ENCODE measurements at regions not wholly inside any gene's neighbourhood (a gene's known extent, or its start where the extent isn't known, plus 50 kb on each side); places are given as distances from the start of the nearest gene placed in this dataset.

- ATAC-seq (no peak), DNase-seq (no peak)
- intact Hi-C loops (cut with DNase I): no loop called here
- Histone ChIP-seq H3K27ac (ENCODE audit: low read length) (no peak overlapping the region), H3K4me3 (ENCODE audit: low read length) (no peak overlapping the region), H3K9me3 (ENCODE audit: control insufficient read depth, low read length) (no peaks in the 10 kb centered on the region), H3K27me3 (ENCODE audit: control insufficient read depth, insufficient read depth) (no peaks in the 10 kb centered on the region), H3K4me1 (ENCODE audit: control insufficient read depth, insufficient read depth, low read length) (no peaks in the 10 kb centered on the region)
- WGBS: 37% methylated on average over 4 of the region's 4 CpGs
Measured at GRCh38 chr14:59067127-59067894, 121.2 kb upstream of the DAAM1 start.

- no peak for DNase-seq
- WGBS: 72% methylated on average over 9 of the region's 9 CpGs
- no peak for ATAC-seq
- H3K27ac ChIP-seq (ENCODE audit: low read length): no peak overlapping the region
- H3K4me1 ChIP-seq (ENCODE audit: control insufficient read depth, insufficient read depth, low read length): no peaks in the 10 kb centered on the region
- H3K4me3 ChIP-seq (ENCODE audit: low read length): no peak overlapping the region
- intact Hi-C loops (cut with DNase I): no loop called here
- no peaks in the 10 kb centered on the region for H3K27me3 ChIP-seq (ENCODE audit: control insufficient read depth, insufficient read depth)
- H3K9me3 ChIP-seq (ENCODE audit: control insufficient read depth, low read length): no peaks in the 10 kb centered on the region
Measured at GRCh38 chr14:59069163-59069854, 119.2 kb upstream of the DAAM1 start.

GRCh38 chr14:59075506-59075905, 113.0 kb upstream of the DAAM1 start:
- H3K27ac ChIP-seq (ENCODE audit: low read length): no peak overlapping the region
- no peak for ATAC-seq
- intact Hi-C loops (cut with DNase I): no loop called here
- H3K27me3 ChIP-seq (ENCODE audit: control insufficient read depth, insufficient read depth): no peaks in the 10 kb centered on the region
- H3K4me3 ChIP-seq (ENCODE audit: low read length): no peak overlapping the region
- DNase-seq: no peak
- 89% methylated on average over 2 of the region's 2 CpGs for WGBS
- H3K9me3 ChIP-seq (ENCODE audit: control insufficient read depth, low read length): no peaks in the 10 kb centered on the region
- H3K4me1 ChIP-seq (ENCODE audit: control insufficient read depth, insufficient read depth, low read length): no peaks in the 10 kb centered on the region

GRCh38 chr14:59081720-59082119, 106.7 kb upstream of the DAAM1 start:
- no peak for DNase-seq
- H3K27ac ChIP-seq (ENCODE audit: low read length): no peak overlapping the region
- no peaks in the 10 kb centered on the region for H3K27me3 ChIP-seq (ENCODE audit: control insufficient read depth, insufficient read depth)
- no peaks in the 10 kb centered on the region for H3K4me1 ChIP-seq (ENCODE audit: control insufficient read depth, insufficient read depth, low read length)
- intact Hi-C loops (cut with DNase I): no loop called here
- ATAC-seq: no peak
- no peaks in the 10 kb centered on the region for H3K9me3 ChIP-seq (ENCODE audit: control insufficient read depth, low read length)
- H3K4me3 ChIP-seq (ENCODE audit: low read length): no peak overlapping the region

GRCh38 chr14:59085207-59085739, 103.2 kb upstream of the DAAM1 start:
- 98% methylated on average over 2 of the region's 2 CpGs for WGBS

GRCh38 chr14:59086241-59086882, 102.1 kb upstream of the DAAM1 start:
- no peak overlapping the region for H3K27ac ChIP-seq (ENCODE audit: low read length)
- no peak overlapping the region for H3K4me3 ChIP-seq (ENCODE audit: low read length)
- H3K27me3 ChIP-seq (ENCODE audit: control insufficient read depth, insufficient read depth): no peaks in the 10 kb centered on the region
- H3K4me1 ChIP-seq (ENCODE audit: control insufficient read depth, insufficient read depth, low read length): no peaks in the 10 kb centered on the region
- no peak for ATAC-seq
- 52% methylated on average over 5 of the region's 5 CpGs for WGBS
- DNase-seq: no peak
- intact Hi-C loops (cut with DNase I): no loop called here
- no peaks in the 10 kb centered on the region for H3K9me3 ChIP-seq (ENCODE audit: control insufficient read depth, low read length)

More at GRCh38 chr14:59085207-59085739, 103.2 kb upstream of the DAAM1 start:
- intact Hi-C loops (cut with DNase I): no loop called here
- Histone ChIP-seq H3K4me1 (ENCODE audit: control insufficient read depth, insufficient read depth, low read length) (no peaks in the 10 kb centered on the region), H3K9me3 (ENCODE audit: control insufficient read depth, low read length) (no peaks in the 10 kb centered on the region), H3K27ac (ENCODE audit: low read length) (no peak overlapping the region), H3K4me3 (ENCODE audit: low read length) (no peak overlapping the region), H3K27me3 (ENCODE audit: control insufficient read depth, insufficient read depth) (no peaks in the 10 kb centered on the region)
- DNase-seq (no peak), ATAC-seq (no peak)

GRCh38 chr14:59087240-59087639, 101.2 kb upstream of the DAAM1 start:
- H3K4me1 ChIP-seq (ENCODE audit: control insufficient read depth, insufficient read depth, low read length): no peaks in the 10 kb centered on the region
- DNase-seq: no peak
- intact Hi-C loops (cut with DNase I): no loop called here
- WGBS: 97% methylated on average over 3 of the region's 3 CpGs
- H3K27ac ChIP-seq (ENCODE audit: low read length): no peak overlapping the region
- no peaks in the 10 kb centered on the region for H3K9me3 ChIP-seq (ENCODE audit: control insufficient read depth, low read length)
- H3K27me3 ChIP-seq (ENCODE audit: control insufficient read depth, insufficient read depth): no peaks in the 10 kb centered on the region
- ATAC-seq: no peak
- no peak overlapping the region for H3K4me3 ChIP-seq (ENCODE audit: low read length)

GRCh38 chr14:59087711-59088110, 100.8 kb upstream of the DAAM1 start:
- H3K9me3 ChIP-seq (ENCODE audit: control insufficient read depth, low read length): no peaks in the 10 kb centered on the region
- WGBS: 90% methylated on average over 2 of the region's 2 CpGs
- DNase-seq: peak in 1 of 3 donors; percentile 20
- no peaks in the 10 kb centered on the region for H3K27me3 ChIP-seq (ENCODE audit: control insufficient read depth, insufficient read depth)
- H3K4me3 ChIP-seq (ENCODE audit: low read length): no peak overlapping the region
- no peak for ATAC-seq
- intact Hi-C loops (cut with DNase I): no loop called here
- H3K27ac ChIP-seq (ENCODE audit: low read length): no peak overlapping the region
- no peaks in the 10 kb centered on the region for H3K4me1 ChIP-seq (ENCODE audit: control insufficient read depth, insufficient read depth, low read length)

- intact Hi-C loops (cut with DNase I): no loop called here
- WGBS: 68% methylated on average over 4 of the region's 4 CpGs
- no peak for ATAC-seq
Measured at GRCh38 chr14:59090572-59090971, 97.9 kb upstream of the DAAM1 start.

GRCh38 chr14:59091404-59091803, 97.1 kb upstream of the DAAM1 start:
- DNase-seq (no peak), ATAC-seq (no peak)
- intact Hi-C loops (cut with DNase I): no loop called here
- H3K9me3 ChIP-seq (ENCODE audit: control insufficient read depth, low read length): no peaks in the 10 kb centered on the region
- no peak overlapping the region for H3K27ac ChIP-seq (ENCODE audit: low read length)
- WGBS: 73% methylated on average over 4 of the region's 4 CpGs
- H3K4me1 ChIP-seq (ENCODE audit: control insufficient read depth, insufficient read depth, low read length): no peaks in the 10 kb centered on the region
- no peaks in the 10 kb centered on the region for H3K27me3 ChIP-seq (ENCODE audit: control insufficient read depth, insufficient read depth)
- H3K4me3 ChIP-seq (ENCODE audit: low read length): no peak overlapping the region

More at GRCh38 chr14:59090572-59090971, 97.9 kb upstream of the DAAM1 start:
- Histone ChIP-seq H3K9me3 (ENCODE audit: control insufficient read depth, low read length) (no peaks in the 10 kb centered on the region), H3K4me3 (ENCODE audit: low read length) (no peak overlapping the region), H3K27ac (ENCODE audit: low read length) (no peak overlapping the region), H3K27me3 (ENCODE audit: control insufficient read depth, insufficient read depth) (no peaks in the 10 kb centered on the region), H3K4me1 (ENCODE audit: control insufficient read depth, insufficient read depth, low read length) (no peaks in the 10 kb centered on the region)
- DNase-seq: no peak

GRCh38 chr14:59091976-59092375, 96.5 kb upstream of the DAAM1 start:
- Histone ChIP-seq H3K4me1 (ENCODE audit: control insufficient read depth, insufficient read depth, low read length) (no peaks in the 10 kb centered on the region), H3K27ac (ENCODE audit: low read length) (no peak overlapping the region), H3K27me3 (ENCODE audit: control insufficient read depth, insufficient read depth) (no peaks in the 10 kb centered on the region), H3K4me3 (ENCODE audit: low read length) (no peak overlapping the region), H3K9me3 (ENCODE audit: control insufficient read depth, low read length) (no peaks in the 10 kb centered on the region)
- ATAC-seq (no peak), DNase-seq (no peak)
- WGBS: 62% methylated on average over 4 of the region's 4 CpGs
- intact Hi-C loops (cut with DNase I): no loop called here
